ENCODE measurements at regions not wholly inside any gene's neighbourhood (a gene's known extent, or its start where the extent isn't known, plus 50 kb on each side); places are given as distances from the start of the nearest gene placed in this dataset.

DNA sequence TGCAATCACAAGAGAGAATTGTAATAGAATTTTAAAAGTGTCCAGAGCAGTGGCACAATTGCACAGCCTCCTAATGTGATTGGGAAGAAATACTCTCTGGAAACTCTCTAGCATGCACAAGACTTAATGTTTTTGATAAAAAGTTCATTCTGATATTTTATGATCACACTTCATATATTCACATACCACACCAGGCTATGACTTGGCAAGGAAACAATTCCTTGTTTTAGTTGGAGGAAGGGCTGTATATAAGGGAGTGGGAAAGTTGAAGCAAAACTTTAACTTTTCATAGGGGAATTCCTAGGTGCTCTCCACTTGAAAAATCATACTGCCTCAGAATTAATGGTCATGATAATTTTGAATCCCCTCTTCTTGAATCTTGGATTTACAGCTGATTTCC, 61.5 kb upstream of the ASB17 start:
- TF ChIP-seq, protein P1, sequence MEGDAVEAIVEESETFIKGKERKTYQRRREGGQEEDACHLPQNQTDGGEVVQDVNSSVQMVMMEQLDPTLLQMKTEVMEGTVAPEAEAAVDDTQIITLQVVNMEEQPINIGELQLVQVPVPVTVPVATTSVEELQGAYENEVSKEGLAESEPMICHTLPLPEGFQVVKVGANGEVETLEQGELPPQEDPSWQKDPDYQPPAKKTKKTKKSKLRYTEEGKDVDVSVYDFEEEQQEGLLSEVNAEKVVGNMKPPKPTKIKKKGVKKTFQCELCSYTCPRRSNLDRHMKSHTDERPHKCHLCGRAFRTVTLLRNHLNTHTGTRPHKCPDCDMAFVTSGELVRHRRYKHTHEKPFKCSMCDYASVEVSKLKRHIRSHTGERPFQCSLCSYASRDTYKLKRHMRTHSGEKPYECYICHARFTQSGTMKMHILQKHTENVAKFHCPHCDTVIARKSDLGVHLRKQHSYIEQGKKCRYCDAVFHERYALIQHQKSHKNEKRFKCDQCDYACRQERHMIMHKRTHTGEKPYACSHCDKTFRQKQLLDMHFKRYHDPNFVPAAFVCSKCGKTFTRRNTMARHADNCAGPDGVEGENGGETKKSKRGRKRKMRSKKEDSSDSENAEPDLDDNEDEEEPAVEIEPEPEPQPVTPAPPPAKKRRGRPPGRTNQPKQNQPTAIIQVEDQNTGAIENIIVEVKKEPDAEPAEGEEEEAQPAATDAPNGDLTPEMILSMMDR (IDR thresholded peaks at IDR 0.05; ENCODE audit: insufficient read depth, low read length), result no peak
- DNase-seq (ENCODE audit: low read depth), result no peak
- H3K4me3 ChIP-seq (ENCODE audit: low read depth, low read length), result no peak overlapping the region

DNA sequence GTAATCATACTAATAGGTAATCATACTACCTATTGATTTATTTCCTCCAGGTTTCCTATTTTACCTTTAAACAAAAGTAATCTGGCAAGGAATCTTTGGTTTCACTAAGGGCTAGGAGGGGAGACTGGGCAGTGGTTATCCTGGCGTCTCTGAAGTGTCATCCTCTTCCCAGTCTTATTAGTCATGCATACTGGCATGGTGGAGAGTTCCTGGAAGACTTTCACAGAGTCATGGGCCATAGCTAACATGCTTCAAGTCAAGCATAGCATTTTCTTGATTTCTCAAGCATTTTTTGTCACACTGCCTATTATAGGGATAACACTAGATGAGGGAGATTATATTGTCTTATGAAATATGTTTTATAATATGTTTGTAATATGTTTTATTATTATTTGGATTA, 64.0 kb upstream of the ASB17 start:
- no peak for DNase-seq (ENCODE audit: low read depth)
- no peak overlapping the region for H3K4me3 ChIP-seq (ENCODE audit: low read depth, low read length)
- TF ChIP-seq, protein P1 (IDR thresholded peaks at IDR 0.05; ENCODE audit: insufficient read depth, low read length), result no peak

DNA sequence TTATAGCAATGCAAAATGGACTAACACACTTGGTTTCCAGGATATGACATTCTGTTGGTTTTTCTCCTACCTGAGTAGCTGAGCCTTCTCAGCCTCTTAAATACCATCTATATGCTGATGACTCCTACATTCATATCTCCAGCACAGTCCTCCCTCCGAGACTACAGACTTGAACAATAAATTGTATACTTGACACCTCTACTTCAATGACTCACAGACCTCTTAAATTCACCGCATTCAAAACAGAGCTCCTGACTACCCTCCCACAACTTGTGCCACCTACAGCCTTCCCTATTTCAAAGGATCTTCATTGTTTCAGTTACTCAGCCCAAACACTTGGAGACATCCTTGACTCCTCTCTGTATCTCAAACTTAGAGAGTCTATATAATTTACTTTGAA, 66.8 kb upstream of the ASB17 start:
- H3K4me3 ChIP-seq (ENCODE audit: low read depth, low read length), result no peak overlapping the region
- no peak for DNase-seq (ENCODE audit: low read depth)
- TF ChIP-seq, protein P1 (IDR thresholded peaks at IDR 0.05; ENCODE audit: insufficient read depth, low read length), result no peak

DNA sequence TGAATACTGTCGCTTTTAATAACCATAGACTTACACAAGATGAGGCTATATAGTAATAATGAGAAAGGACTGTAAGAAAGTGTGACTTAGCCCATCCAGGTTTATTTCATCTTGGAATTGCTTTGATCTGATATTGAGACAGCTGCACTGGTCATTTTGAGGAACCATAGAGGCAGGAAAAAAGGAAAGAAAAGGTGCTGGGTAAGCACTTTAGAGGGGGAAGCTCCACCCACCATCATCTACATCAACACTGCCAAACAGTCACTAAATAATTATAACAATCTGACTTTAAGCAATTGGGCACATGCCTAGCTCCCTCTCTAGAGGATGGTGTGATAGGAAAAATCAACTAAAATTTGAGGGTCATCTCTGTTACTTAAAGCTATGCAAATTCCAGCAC, 70.6 kb upstream of the ST6GALNAC3 start:
- TF ChIP-seq, protein P1 (IDR thresholded peaks at IDR 0.05; ENCODE audit: insufficient read depth, low read length), result no peak
- DNase-seq (ENCODE audit: low read depth), result no peak
- H3K4me3 ChIP-seq (ENCODE audit: low read depth, low read length), result no peak overlapping the region

DNA sequence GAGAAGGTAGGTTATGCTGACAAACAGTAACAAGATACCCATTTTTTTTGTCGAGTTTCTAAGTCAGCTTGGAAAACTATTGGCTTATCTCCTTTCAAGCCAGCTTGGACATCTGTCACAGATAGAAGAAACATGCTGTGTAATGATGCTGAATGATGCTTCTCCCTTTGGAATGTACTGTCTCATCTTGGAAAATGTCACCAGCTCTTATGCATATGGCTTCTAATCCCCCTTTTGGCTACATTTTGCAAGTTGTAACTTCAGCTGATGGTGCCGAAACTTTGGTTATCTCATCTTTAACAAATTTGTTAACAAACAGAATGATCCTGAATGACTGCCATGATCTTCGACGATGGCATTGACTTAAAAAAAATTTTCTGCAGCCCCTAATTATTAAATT, 68.8 kb upstream of the ST6GALNAC3 start:
- no peak for DNase-seq (ENCODE audit: low read depth)
- TF ChIP-seq, protein P1 (IDR thresholded peaks at IDR 0.05; ENCODE audit: insufficient read depth, low read length), result no peak
- no peak overlapping the region for H3K4me3 ChIP-seq (ENCODE audit: low read depth, low read length)

DNA sequence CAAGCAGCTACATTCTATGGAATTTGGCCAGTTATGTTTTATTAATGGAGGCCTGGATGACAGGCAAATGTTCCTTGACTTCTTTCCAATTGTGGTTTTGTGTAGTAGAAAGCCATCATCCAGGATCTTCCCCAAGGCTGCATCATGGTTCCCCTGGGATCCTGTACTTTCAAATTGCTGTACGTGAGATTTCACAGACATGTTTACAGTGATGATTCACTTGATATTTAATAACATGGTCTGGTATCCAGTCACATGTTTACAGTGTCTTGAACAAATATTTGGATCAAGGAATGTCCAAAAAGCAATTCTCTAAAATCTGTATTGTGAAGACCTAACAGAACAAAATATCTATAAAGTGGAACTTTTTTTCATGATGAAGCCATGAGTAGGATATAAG, 68.3 kb upstream of the ST6GALNAC3 start:
- peak; percentile 9 for DNase-seq (ENCODE audit: low read depth)
- TF ChIP-seq, protein P1 (IDR thresholded peaks at IDR 0.05; ENCODE audit: insufficient read depth, low read length), result no peak

DNA sequence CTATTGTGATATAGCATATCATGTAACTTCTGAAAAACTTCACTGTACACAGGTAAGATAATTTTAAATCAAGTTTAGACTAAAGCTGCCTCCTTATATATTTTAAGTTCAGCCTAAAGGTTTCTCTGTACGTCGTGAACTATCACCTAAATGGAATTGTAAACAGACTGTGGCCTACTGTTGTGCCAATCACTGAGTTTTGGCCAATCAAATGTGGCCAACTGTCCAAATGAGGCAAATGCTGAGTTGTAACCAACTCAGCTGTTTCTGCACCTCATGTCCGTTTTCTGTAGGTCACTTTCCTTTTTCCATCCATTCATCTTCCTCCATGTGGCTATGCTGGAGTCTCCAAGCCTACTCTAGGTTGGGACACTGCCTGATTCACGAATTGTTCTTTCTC, 63.7 kb upstream of the ST6GALNAC3 start:
- no peak for DNase-seq (ENCODE audit: low read depth)
- H3K4me3 ChIP-seq (ENCODE audit: low read depth, low read length), result no peak overlapping the region
- TF ChIP-seq, protein P1 (IDR thresholded peaks at IDR 0.05; ENCODE audit: insufficient read depth, low read length), result no peak

More for the DNA sequence above, 68.3 kb upstream of the ST6GALNAC3 start:
- no peak overlapping the region for H3K4me3 ChIP-seq (ENCODE audit: low read depth, low read length)
